ENCODE measurements at regions not wholly inside any gene's neighbourhood (a gene's known extent, or its start where the extent isn't known, plus 50 kb on each side); places are given as distances from the start of the nearest gene placed in this dataset.

DNA sequence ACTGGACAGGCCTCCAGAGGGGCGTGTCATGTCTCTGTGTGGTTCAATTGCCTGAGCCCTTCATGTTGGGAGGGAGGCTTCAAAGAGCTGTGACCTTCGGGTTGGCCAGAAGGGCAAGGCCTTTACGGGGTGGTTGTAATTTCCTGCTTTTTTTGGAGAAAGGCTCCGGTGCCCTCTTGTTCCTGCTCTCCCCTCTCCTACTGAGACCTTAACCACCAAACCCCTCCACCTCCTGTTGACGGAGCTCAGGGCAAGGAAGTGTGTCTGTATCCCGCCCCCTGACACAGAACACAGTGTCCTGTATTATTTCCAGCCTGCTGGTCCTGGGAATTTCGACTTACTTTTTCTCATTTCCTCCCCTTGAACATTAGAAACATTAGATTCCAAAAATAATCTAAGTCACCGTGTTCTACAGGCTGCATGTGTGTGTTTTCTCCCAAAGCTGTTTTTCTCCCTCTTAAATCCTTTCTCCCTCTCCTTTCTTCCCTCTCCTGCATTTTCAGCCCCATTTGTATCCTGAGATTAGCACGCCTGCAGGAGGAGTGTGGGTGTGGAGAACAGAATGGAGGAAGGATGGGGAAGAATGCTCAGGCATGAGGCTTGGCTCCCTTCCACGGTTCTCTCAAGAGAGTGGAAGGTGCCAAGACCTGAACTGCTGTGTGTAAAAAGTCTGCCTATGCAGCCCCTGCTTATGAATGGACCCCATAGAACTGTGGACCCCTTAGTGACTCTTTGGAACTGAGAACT lies 285.4 kb upstream of the ROPN1 start:
- no peak for DNase-seq (ENCODE audit: low read depth)

GRCh38 chr3:124281453-124282316 lies 289.8 kb upstream of the ROPN1 start:
- DNase-seq (ENCODE audit: low read depth): no peak

DNA sequence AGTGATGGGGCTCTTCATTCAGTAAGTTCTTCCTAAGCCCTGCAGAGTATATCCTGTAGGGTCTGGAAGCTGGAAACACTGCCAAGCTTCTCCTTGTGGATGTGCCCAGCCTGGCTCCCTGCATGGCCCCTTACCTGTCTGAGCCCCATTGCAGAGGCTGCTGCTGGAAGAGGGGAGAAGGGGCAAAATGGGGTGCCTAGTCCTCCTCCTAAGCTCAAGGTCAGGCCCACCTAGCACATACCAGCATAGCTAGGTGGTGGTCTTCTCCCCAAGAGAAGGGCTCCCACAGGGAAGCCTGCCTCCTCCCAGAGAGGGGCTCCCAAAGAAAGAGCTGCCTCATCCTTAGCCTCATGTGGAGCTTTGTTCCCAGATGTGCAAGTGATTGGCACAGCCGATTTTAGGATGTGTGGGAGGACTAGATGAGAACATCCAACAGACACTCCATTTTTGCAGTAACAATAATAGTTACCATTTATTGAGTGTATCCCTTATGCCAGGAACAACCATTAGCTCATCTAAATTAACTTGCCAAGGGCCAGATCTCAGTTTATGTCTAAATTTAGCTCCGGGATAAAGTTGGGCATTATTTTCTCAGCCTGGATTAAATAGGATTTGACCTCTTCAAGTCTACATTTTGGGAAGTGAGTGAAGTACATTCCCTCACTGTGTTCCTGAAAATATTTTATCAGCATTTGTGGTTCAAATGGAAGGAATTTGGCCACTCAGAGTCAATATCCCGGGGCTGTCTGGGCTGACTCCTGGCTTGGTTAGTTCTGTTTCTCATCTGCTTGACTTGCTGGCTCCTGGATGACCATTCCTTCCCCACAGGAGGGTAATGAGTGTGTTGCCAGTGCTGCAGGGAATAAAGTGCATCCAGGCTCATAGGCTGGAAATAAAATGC lies 291.1 kb upstream of the ROPN1 start:
- DNase-seq (ENCODE audit: low read depth): no peak

GRCh38 chr3:124283652-124284023 lies 291.7 kb upstream of the ROPN1 start:
- no peak for DNase-seq (ENCODE audit: low read depth)

DNA sequence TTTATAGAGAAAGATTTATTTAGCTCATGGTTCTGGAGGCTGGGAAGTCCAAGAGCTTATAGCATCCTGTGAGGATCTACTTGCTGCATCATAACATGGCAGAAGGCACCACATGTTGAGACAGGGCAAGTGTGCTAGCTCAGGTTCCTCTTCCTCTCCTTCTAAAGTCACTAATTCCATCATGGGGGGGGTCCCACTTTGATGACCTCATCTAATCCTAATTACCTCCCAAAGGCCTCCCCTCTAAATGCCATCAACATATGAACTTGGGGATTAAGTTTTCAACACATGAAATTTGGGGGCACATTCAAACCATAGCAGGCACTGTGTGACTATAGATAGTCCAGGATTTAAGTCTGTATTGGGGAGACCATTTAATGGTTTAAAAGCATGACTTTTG lies 297.1 kb upstream of the ROPN1 start:
- no peak for DNase-seq (ENCODE audit: low read depth)

- DNase-seq (ENCODE audit: low read depth): no peak
Measured at GRCh38 chr3:124291008-124291407, 299.1 kb upstream of the ROPN1 start.

DNA sequence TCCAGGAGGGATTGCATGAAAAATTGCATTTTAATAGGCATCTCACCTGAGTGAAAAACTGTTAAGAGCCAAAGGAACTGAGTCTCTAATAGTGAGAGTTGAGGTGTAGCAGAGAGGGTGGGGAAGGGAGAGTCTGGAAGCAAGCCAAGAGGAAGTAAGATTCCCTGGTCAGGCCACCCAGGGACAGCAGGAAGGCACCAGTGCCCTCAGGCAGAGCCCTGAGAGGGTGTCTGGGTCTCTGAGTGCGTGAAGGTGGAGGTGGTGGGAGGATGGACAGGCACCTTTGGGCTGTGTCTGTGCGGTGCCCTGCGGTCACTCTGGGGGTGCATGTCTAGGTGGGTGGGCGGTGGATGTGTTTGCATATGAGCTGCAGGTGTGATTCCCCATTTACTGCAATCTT lies 300.4 kb upstream of the ROPN1 start:
- no peak for DNase-seq (ENCODE audit: low read depth)

GRCh38 chr3:124293584-124293983 lies 301.7 kb upstream of the ROPN1 start:
- DNase-seq (ENCODE audit: low read depth): no peak

GRCh38 chr3:124295362-124295761 lies 303.4 kb upstream of the ROPN1 start:
- DNase-seq (ENCODE audit: low read depth): no peak

- no peak for DNase-seq (ENCODE audit: low read depth)
Measured at GRCh38 chr3:124296406-124296805, 304.5 kb upstream of the ROPN1 start.

GRCh38 chr3:124297062-124297980 lies 305.4 kb upstream of the ROPN1 start:
- DNase-seq (ENCODE audit: low read depth): no peak

DNA sequence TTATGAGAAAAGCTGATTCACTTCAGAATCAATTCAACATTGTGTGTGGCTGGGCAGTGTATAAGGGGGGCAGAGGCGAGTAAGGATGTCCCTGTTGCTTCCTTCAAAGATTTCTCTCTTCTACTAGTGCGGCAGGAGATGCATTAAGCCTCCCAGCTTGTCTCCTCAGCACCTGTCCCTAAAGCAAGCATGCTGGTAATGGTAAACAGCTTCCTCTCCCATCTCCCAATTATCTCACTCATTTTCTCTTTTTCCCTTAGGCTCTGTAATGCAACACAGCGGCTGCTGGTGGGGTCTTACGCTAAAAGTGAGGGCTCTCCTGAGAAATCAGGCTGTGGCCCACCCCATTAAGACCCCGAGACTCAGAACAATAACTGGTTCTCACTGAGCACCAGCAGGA lies 306.4 kb upstream of the ROPN1 start:
- no peak for DNase-seq (ENCODE audit: low read depth)

DNA sequence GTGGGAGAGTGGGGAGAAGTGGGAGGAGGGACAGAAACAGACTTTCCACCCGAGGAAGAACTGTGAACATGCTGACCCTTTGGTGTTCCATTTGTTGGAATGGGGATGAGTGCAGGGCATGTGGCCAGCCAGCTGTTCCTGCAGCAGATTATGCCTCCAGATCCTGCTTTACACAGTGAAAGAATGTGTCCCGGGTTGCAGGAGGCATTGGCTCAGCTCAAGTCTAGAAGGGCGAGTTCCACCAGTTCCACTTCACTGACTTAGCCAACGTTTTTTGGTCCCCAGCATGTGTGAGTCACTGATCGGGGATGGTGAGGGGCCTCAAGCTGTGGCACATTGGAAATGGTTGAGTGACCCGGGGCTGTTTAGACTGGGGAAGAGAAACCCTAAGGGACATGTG lies 307.0 kb upstream of the ROPN1 start:
- DNase-seq (ENCODE audit: low read depth): no peak

GRCh38 chr3:124299831-124300230 lies 307.9 kb upstream of the ROPN1 start:
- no peak for DNase-seq (ENCODE audit: low read depth)

DNA sequence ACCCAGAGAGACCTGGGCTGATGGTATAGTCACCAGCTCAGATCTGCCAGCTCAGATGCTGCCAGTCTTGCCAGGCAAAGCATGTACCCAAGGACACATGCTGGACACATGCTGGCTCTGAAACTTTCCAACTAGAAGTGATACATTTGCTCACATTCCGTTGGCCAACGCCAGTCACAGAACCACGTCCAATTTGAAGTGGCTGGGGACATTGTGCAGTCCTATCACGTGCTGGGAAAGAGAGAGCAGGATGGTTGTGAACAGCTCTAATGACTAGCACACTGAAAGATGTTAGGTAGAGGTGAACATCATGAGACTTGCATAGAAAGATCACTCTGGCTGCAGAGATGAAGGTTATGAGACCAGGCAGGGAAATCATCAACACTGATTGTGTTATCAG lies 308.5 kb upstream of the ROPN1 start:
- DNase-seq (ENCODE audit: low read depth): no peak

DNA sequence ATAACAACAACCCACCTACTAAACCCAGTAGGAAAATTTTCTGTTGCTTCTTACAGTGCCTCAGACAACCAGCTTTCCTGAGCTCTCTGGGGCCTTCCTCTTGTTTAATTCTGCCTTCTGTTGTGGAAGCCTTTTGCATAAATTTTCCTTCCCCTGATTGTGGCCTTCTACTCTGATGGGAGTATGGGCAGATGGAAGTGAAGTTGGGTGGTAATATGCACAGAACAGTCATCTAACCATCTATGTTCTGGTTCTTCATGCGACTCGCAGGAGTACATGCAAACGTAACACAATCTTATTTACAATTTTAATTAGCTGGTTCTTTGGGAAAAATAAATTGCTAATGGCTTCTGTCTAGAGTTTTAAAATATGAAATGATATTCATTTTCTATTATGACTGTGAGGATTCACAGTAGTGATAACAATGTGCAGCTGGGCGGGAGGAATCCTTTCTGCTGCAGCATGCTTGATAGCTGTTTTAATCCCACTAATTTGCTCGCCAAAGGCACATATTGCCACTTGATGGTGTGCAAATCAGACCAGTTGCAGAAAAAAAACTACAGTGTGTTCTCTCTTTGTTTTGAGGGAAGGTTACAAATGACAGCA lies 311.5 kb upstream of the ROPN1 start:
- no peak for DNase-seq (ENCODE audit: low read depth)

DNA sequence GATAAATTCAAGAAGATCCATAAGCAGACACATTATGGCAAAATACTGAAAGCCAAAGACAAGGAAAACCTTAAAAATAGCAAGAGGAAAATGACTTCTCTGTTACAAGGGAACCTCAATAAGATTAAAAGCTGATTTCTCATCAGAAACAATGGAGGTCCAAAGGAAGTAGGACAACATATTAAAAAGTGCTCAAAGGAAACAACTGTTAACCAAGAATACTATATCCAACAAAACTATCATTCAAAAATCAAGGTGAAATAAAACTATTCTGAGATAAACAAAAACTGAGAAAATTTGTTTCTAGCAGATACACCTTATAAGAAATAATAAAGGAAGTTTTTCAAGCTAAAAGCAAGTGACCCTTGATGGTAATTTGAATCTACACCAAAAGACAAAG lies 314.7 kb upstream of the ROPN1 start:
- no peak for DNase-seq (ENCODE audit: low read depth)

DNA sequence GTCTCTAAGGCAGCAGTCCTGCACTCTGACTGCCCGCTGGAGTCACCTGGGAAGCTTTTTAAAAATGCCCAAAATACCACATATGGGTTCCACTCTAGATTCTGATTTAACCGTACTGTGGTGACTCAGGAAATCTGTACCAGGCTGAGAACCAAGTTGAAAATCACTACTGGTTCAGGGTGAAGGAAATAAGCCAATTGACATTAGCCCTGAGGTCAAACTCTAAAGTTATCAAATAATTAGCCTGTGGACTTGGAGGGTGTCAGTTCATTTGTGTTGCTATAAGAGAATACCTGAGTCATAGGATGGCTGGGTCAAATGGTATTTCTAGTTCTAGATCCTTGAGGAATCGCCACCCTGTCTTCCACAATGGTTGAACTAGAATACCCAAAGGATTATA lies 321.7 kb upstream of the ROPN1 start:
- no peak for DNase-seq (ENCODE audit: low read depth)

DNA sequence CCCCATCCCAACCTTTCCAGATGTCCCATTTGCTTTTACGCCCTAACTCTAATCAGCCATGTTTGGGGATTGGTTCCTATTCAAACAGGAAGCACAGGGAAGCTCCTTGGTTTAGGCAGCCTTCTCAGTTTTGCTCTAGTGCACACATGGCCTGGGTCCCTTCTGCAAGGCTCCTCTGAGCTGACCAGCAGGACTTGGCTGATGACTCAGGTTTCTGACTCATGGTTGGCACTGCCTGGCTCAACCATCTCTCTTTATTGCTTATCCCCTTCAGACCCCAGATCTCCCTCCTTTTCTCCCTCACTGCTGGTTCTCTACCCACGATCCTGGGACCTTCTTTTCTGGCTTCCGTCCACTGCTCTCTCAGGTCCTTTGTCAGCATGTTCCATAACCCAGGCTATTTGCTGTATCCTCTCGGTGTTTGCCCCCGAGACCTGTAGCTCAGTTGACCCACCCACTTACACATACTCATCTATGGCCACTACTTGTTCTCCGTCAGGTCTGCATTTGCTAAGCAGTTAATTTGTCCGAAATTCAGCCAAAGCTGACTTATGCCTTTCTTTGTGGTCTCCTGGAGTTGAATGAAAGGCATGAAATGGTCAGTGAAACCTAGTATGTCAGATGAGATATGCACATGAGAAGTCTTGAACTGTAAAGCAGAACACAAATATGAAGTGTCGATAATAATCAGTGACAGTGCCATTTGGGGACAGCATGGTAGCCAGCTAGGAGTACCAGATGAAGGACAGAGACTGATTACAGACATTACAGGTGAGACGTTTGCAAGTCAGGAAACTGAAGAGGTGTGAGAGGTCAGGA lies 323.5 kb upstream of the ROPN1 start:
- no peak for DNase-seq (ENCODE audit: low read depth)

DNA sequence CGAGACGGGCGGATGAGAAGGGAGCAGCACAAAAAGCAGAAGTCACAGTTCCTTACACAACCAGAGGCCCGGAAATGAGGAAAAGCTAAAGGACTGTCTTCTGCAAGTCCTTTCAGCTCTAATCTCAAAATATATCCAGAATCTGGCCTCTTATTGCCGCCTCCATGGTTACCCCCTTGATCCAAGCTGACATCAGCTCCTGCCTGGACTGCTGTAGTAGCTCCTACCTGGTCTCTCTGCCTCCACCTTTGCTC lies 324.0 kb upstream of the ROPN1 start:
- DNase-seq (ENCODE audit: low read depth): no peak
